GM23338 (cell line): ENCODE measurements at regions not wholly inside any gene's neighbourhood (a gene's known extent, or its start where the extent isn't known, plus 50 kb on each side); places are given as distances from the start of the nearest gene placed in this dataset.

Experiments
- ATAC-seq: fragments of 200-7000 bp; cut with Tn5 transposase; 3 replicates; pipeline ENCODE4 v1.9.1; 2020
- DNase-seq: peaks from one replicate; pipeline ENCODE4 v3.0.0-alpha.2; 2015; ENCODE audit warnings: low spot score
- H2AFZ ChIP-seq: fragments of 200-600 bp; sonication (generic); 2 replicates; pipeline ENCODE4 v1.8.0; 2016; ENCODE audit warnings: antibody characterized with exemption, mild to moderate bottlenecking, moderate library complexity
- H3F3A ChIP-seq: fragments of 200-600 bp; sonication (generic); replicated peaks from 2 replicates; pipeline ENCODE4 v1.8.0; 2017; ENCODE audit warnings: antibody characterized with exemption, mixed run types, low read depth
- H3K27ac ChIP-seq: fragments of 200-600 bp; sonication (generic); 2 replicates; pipeline ENCODE4 v1.6.1; 2016; ENCODE audit warnings: low read depth
- H3K27me3 ChIP-seq: fragments of 200-600 bp; sonication (generic); 2 replicates; pipeline ENCODE4 v1.8.0; 2016; ENCODE audit warnings: mild to moderate bottlenecking, mixed run types, moderate library complexity; ENCODE audit not compliant: insufficient read depth
- H3K36me3 ChIP-seq: fragments of 200-600 bp; sonication (generic); 2 replicates; pipeline ENCODE4 v1.8.0; 2016; ENCODE audit warnings: mild to moderate bottlenecking; ENCODE audit not compliant: insufficient read depth
- H3K4me1 ChIP-seq: fragments of 200-600 bp; sonication (generic); 2 replicates; pipeline ENCODE4 v1.8.0; 2016; ENCODE audit warnings: mild to moderate bottlenecking, moderate library complexity; ENCODE audit not compliant: insufficient read depth
- H3K4me2 ChIP-seq: fragments of 200-600 bp; sonication (generic); 2 replicates; pipeline ENCODE4 v1.7.1; 2017; ENCODE audit warnings: mixed run types
- H3K4me3 ChIP-seq: fragments of 200-600 bp; sonication (generic); 2 replicates; pipeline ENCODE4 v1.6.1; 2016; ENCODE audit warnings: mixed run types
- H3K79me2 ChIP-seq: fragments of 200-600 bp; sonication (generic); replicated peaks from 2 replicates; pipeline ENCODE4 v1.8.0; 2017; ENCODE audit warnings: mild to moderate bottlenecking; ENCODE audit not compliant: insufficient read depth
- H3K9me2 ChIP-seq: fragments of 200-600 bp; sonication (generic); 2 replicates; pipeline ENCODE4 v1.8.0; 2017; ENCODE audit not compliant: insufficient read depth
- H4K20me1 ChIP-seq: fragments of 200-600 bp; sonication (generic); replicated peaks from 2 replicates; pipeline ENCODE4 v1.8.0; 2017; ENCODE audit warnings: mild to moderate bottlenecking; ENCODE audit not compliant: insufficient read depth
- H3K27ac Mint-ChIP-seq: 2 replicates; pipeline ENCODE4 v1.8.0; 2020; ENCODE audit warnings: inconsistent platforms, mild to moderate bottlenecking, moderate library complexity, mixed read lengths
- H3K27me3 Mint-ChIP-seq: 3 replicates; pipeline ENCODE4 v1.8.0; 2022; ENCODE audit warnings: low read depth, mild to moderate bottlenecking, moderate library complexity, mixed read lengths, inconsistent platforms; ENCODE audit not compliant: insufficient read depth, poor library complexity
- H3K36me3 Mint-ChIP-seq: 3 replicates; pipeline ENCODE4 v1.8.0; 2021; ENCODE audit warnings: low read depth, mild to moderate bottlenecking, inconsistent platforms, moderate library complexity, mixed read lengths
- H3K4me1 Mint-ChIP-seq: 3 replicates; pipeline ENCODE4 v1.8.0; 2020; ENCODE audit warnings: mild to moderate bottlenecking, inconsistent platforms, mixed read lengths
- H3K4me3 Mint-ChIP-seq: 3 replicates; pipeline ENCODE4 v1.8.0; 2021; ENCODE audit warnings: moderate library complexity, mild to moderate bottlenecking, inconsistent platforms, mixed read lengths
- H3K9me3 Mint-ChIP-seq: 3 replicates; pipeline ENCODE4 v1.8.0; 2020; ENCODE audit warnings: moderate library complexity, mild to moderate bottlenecking, inconsistent platforms, mixed read lengths
- CREB1 ChIP-seq: fragments of 250-450 bp; sonication (Bioruptor Pico); IDR thresholded peaks from 2 replicates; pipeline ENCODE4 v1.5.0; 2020; ENCODE audit warnings: low read depth, mild to moderate bottlenecking, moderate library complexity
- CTCF ChIP-seq, 2 experiments: fragments of 200-600 bp in 1 of 2; sonication (generic) in 1 of 2; conservative IDR thresholded peaks; 2 replicates each; pipeline versions ENCODE4 v1.5.1 to v1.6.1; 2016 to 2017; ENCODE audit warnings: antibody characterized with exemption in 2 of 2, low read depth in 2 of 2, mild to moderate bottlenecking in 2 of 2, moderate library complexity in 1 of 2
- EZH2 ChIP-seq: fragments of 200-600 bp; sonication (generic); IDR thresholded peaks from one replicate; pipeline ENCODE4 v1.8.0; 2017; ENCODE audit warnings: antibody characterized with exemption, mild to moderate bottlenecking, low read depth; ENCODE audit not compliant: unreplicated experiment
- EZH2phosphoT487 ChIP-seq: fragments of 200-600 bp; sonication (generic); IDR thresholded peaks from one replicate; pipeline ENCODE4 v1.8.1; 2018; ENCODE audit warnings: antibody characterized with exemption; ENCODE audit not compliant: unreplicated experiment
- JUNB ChIP-seq: IDR thresholded peaks from one replicate; pipeline ENCODE4 v1.6.1; 2016; ENCODE audit warnings: antibody characterized with exemption; ENCODE audit not compliant: unreplicated experiment
- NANOG ChIP-seq: IDR thresholded peaks from 2 replicates; pipeline ENCODE4 v1.6.1; 2016; ENCODE audit warnings: antibody characterized with exemption, borderline replicate concordance
- POLR2AphosphoS5 ChIP-seq: IDR thresholded peaks from 2 replicates; pipeline ENCODE4 v1.6.1; 2016; ENCODE audit warnings: antibody characterized with exemption, low read depth
- REST ChIP-seq: IDR thresholded peaks from one replicate; pipeline ENCODE4 v1.6.1; 2018; ENCODE audit warnings: antibody characterized with exemption; ENCODE audit not compliant: unreplicated experiment
- STAT1 ChIP-seq: IDR thresholded peaks from one replicate; pipeline ENCODE4 v1.6.1; 2016; ENCODE audit warnings: antibody characterized with exemption; ENCODE audit not compliant: unreplicated experiment
- ZNF114 ChIP-seq: fragments of 250-450 bp; sonication (Bioruptor Pico); IDR thresholded peaks from 2 replicates; pipeline ENCODE4 v1.5.0; 2020; ENCODE audit warnings: mild to moderate bottlenecking, moderate library complexity
- ZNF331 ChIP-seq: fragments of 250-450 bp; sonication (Bioruptor Pico); IDR thresholded peaks from 2 replicates; pipeline ENCODE4 v1.5.0; 2020; ENCODE audit warnings: low read depth, mild to moderate bottlenecking, moderate library complexity
- ZNF462 ChIP-seq: fragments of 250-450 bp; sonication (Bioruptor Pico); IDR thresholded peaks from 2 replicates; pipeline ENCODE4 v1.5.0; 2020; ENCODE audit warnings: mild to moderate bottlenecking, moderate library complexity
- TF ChIP-seq, protein P1 (sequence below): IDR thresholded peaks from 2 replicates; pipeline ENCODE4 v1.6.1; 2016; ENCODE audit warnings: antibody characterized with exemption

- DNase-seq (no peak), ATAC-seq (no peak)
- 0 out of 3 replicates have a peak, but pooled peaks cover 2% of the 10 kb centered on the region for H3K4me1 Mint-ChIP-seq
- Histone ChIP-seq H3K79me2 (no peaks in the 10 kb centered on the region), H3K9me2 (0 out of 2 replicates have a peak, but pooled peaks cover 8% of the 10 kb centered on the region), H3F3A (no peaks in the 10 kb centered on the region), H2AFZ (peak overlapping the region; percentile 76; the same call in 1 of the 2 replicates), H3K27me3 (no peaks in the 10 kb centered on the region), H4K20me1 (no peaks in the 10 kb centered on the region), H3K4me2 (no peak overlapping the region), H3K27ac (no peak overlapping the region), H3K4me3 (no peak overlapping the region), H3K36me3 (no peaks in the 10 kb centered on the region), H3K4me1 (no peaks in the 10 kb centered on the region)
- no peak for TF ChIP-seq EZH2phosphoT487
- no peak for TF ChIP-seq CTCF (conservative IDR thresholded peaks at IDR 0.05; ENCODE audit: low read depth in 2 of 2)
- no peak for TF ChIP-seq ZNF114 (CRISPR knock-in tag)
- TF ChIP-seq ZNF331 (CRISPR knock-in tag): no peak
- TF ChIP-seq POLR2AphosphoS5: no peak
- no peak for TF ChIP-seq CREB1 (CRISPR knock-in tag)
- no peak for TF ChIP-seq ZNF462 (CRISPR knock-in tag)
- no peak for TF ChIP-seq REST
- TF ChIP-seq STAT1: no peak
- TF ChIP-seq, protein P1, sequence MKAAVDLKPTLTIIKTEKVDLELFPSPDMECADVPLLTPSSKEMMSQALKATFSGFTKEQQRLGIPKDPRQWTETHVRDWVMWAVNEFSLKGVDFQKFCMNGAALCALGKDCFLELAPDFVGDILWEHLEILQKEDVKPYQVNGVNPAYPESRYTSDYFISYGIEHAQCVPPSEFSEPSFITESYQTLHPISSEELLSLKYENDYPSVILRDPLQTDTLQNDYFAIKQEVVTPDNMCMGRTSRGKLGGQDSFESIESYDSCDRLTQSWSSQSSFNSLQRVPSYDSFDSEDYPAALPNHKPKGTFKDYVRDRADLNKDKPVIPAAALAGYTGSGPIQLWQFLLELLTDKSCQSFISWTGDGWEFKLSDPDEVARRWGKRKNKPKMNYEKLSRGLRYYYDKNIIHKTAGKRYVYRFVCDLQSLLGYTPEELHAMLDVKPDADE: no peak
- TF ChIP-seq JUNB: no peak
- TF ChIP-seq EZH2: no peak
- no peak for TF ChIP-seq NANOG
- H3K9me3 Mint-ChIP-seq: no peaks in the 10 kb centered on the region
- no peak overlapping the region for H3K4me3 Mint-ChIP-seq
- H3K27ac Mint-ChIP-seq: peak overlapping the region; percentile 68; the same call in 1 of the 2 replicates
- no peaks in the 10 kb centered on the region for H3K27me3 Mint-ChIP-seq
- H3K36me3 Mint-ChIP-seq: no peaks in the 10 kb centered on the region
Measured at GRCh38 chr1:61612602-61613001, 112.3 kb downstream of the TM2D1 start.
